Prostate gland (tissue), 2 donors: ENCODE measurements at regions not wholly inside any gene's neighbourhood (a gene's known extent, or its start where the extent isn't known, plus 50 kb on each side); places are given as distances from the start of the nearest gene placed in this dataset.

Source experiments
- DNase-seq: peaks from one replicate; pipeline ENCODE4 v3.0.0-alpha.2; 2019; ENCODE audit warnings: low spot score
- H3K27ac ChIP-seq, 2 donors: fragments of 200-600 bp; sonication (generic); 2 replicates each; pipeline ENCODE4 v1.5.1; 2017 to 2019
- H3K27me3 ChIP-seq: fragments of 200-600 bp; sonication (generic); replicated peaks from 2 replicates; pipeline ENCODE4 v1.5.1; 2019; ENCODE audit not compliant: insufficient read depth
- H3K36me3 ChIP-seq, 2 donors: fragments of 200-600 bp; sonication (generic); 1 replicate in 1 of 2; 2 replicates in 1 of 2; pipeline versions ENCODE4 v1.5.1 to v1.8.1; 2017 to 2019
- H3K4me1 ChIP-seq: fragments of 200-600 bp; sonication (generic); replicated peaks from 2 replicates; pipeline ENCODE4 v1.5.1; 2019
- H3K4me3 ChIP-seq, 2 donors: fragments of 200-600 bp; sonication (generic); 2 replicates each; pipeline ENCODE4 v1.5.1; 2017 to 2019
- H3K9me3 ChIP-seq: fragments of 200-600 bp; sonication (generic); 2 replicates; pipeline ENCODE4 v1.5.1; 2017
- CTCF ChIP-seq, 4 experiments: fragments of 200-600 bp in 2 of 4; fragments of 450-650 bp in 2 of 4; sonication (generic) in 2 of 4; IDR thresholded peaks; 1 replicate in 3 of 4; 2 replicates in 1 of 4; pipeline ENCODE4 v1.5.1; 2016 to 2019; ENCODE audit warnings: antibody characterized with exemption in 4 of 4, mild to moderate bottlenecking in 2 of 4, moderate library complexity in 2 of 4
- POLR2A ChIP-seq: fragments of 450-650 bp; IDR thresholded peaks from one replicate; pipeline ENCODE4 v1.6.1; 2016; ENCODE audit warnings: antibody characterized with exemption, mild to moderate bottlenecking
- POLR2AphosphoS5 ChIP-seq: sonication (generic); formaldehyde crosslinking; IDR thresholded peaks from one replicate; pipeline ENCODE4 v1.6.1; 2017; ENCODE audit warnings: antibody characterized with exemption
- WGBS: methylation state at CpG from one replicate; pipeline ENCODE4 v1.1.5; 2018; 5-methylcytosine and 5-hydroxymethylcytosine counted together
- intact Hi-C: fragments of 100-400 bp; cut with DNase I; formaldehyde crosslinking; loops from one replicate; pipeline ENCODE4 v1.14.2; 2022

GRCh38 chr1:60895701-60896100, 186.7 kb upstream of the NFIA start:
- TF ChIP-seq POLR2AphosphoS5 = no peak
- no peak for TF ChIP-seq POLR2A
- intact Hi-C loops = no loop called here
- Histone ChIP-seq H3K27ac (no peak overlapping the region), H3K9me3 (no peaks in the 10 kb centered on the region), H3K36me3 (no peaks in the 10 kb centered on the region), H3K4me3 (no peak overlapping the region), H3K4me1 (no peaks in the 10 kb centered on the region), H3K27me3 (no peaks in the 10 kb centered on the region)
- DNase-seq = no peak
- WGBS = 71% methylated on average over 3 of the region's 3 CpGs

- Histone ChIP-seq H3K27me3 (no peaks in the 10 kb centered on the region), H3K4me1 (no peaks in the 10 kb centered on the region), H3K36me3 (no peaks in the 10 kb centered on the region), H3K4me3 (no peak overlapping the region), H3K9me3 (no peaks in the 10 kb centered on the region), H3K27ac (no peak overlapping the region)
- no peak for DNase-seq
- intact Hi-C loops = no loop called here
- 75% methylated on average over 6 of the region's 6 CpGs for WGBS
- TF ChIP-seq POLR2AphosphoS5 = no peak
- no peak for TF ChIP-seq CTCF (IDR thresholded peaks at IDR 0.05)
- no peak for TF ChIP-seq POLR2A
These were observed 187.1 kb upstream of the NFIA start for GRCh38 chr1:60895252-60895651.

- DNase-seq = no peak
- Histone ChIP-seq H3K36me3 (no peaks in the 10 kb centered on the region), H3K9me3 (no peaks in the 10 kb centered on the region), H3K4me1 (no peaks in the 10 kb centered on the region), H3K27ac (no peak overlapping the region), H3K4me3 (no peak overlapping the region), H3K27me3 (no peaks in the 10 kb centered on the region)
- 99% methylated on average over 2 of the region's 2 CpGs for WGBS
- intact Hi-C loops = no loop called here
- TF ChIP-seq POLR2A = no peak
- TF ChIP-seq CTCF (IDR thresholded peaks at IDR 0.05) = no peak
- TF ChIP-seq POLR2AphosphoS5 = no peak
These were observed 187.6 kb upstream of the NFIA start for GRCh38 chr1:60894741-60895140.

- no peaks in the 10 kb centered on the region for H3K4me1 ChIP-seq
- WGBS = 78% methylated on average over 3 of the region's 3 CpGs
- H3K36me3 ChIP-seq = no peaks in the 10 kb centered on the region
- TF ChIP-seq CTCF (IDR thresholded peaks at IDR 0.05) = no peak
- TF ChIP-seq POLR2AphosphoS5 = no peak
- TF ChIP-seq POLR2A = no peak
- no peak overlapping the region for H3K27ac ChIP-seq
- intact Hi-C loops = no loop called here
- no peak for DNase-seq
- H3K9me3 ChIP-seq = no peaks in the 10 kb centered on the region
- H3K4me3 ChIP-seq = no peak overlapping the region
- no peaks in the 10 kb centered on the region for H3K27me3 ChIP-seq
These were observed 188.2 kb upstream of the NFIA start for GRCh38 chr1:60894130-60894529.

GRCh38 chr1:60893136-60893930, 189.0 kb upstream of the NFIA start:
- Histone ChIP-seq H3K4me1 (no peaks in the 10 kb centered on the region), H3K9me3 (no peaks in the 10 kb centered on the region), H3K27me3 (no peaks in the 10 kb centered on the region), H3K36me3 (no peaks in the 10 kb centered on the region), H3K4me3 (no peak overlapping the region), H3K27ac (no peak overlapping the region)
- TF ChIP-seq POLR2A (no peak), CTCF (IDR thresholded peaks at IDR 0.05) (no peak), POLR2AphosphoS5 (no peak)
- 45% methylated on average over 11 of the region's 11 CpGs for WGBS
- intact Hi-C loops = no loop called here
- no peak for DNase-seq
